Stimulated activated CD4-positive, alpha-beta T cell treated with anti-CD3 and anti-CD28 coated beads, Interleukin-12 subunit alpha, Interleukin-12 subunit beta, amount 100 ng/mL, for 4 hours (primary cell): ENCODE measurements at regions not wholly inside any gene's neighbourhood (a gene's known extent, or its start where the extent isn't known, plus 50 kb on each side); places are given as distances from the start of the nearest gene placed in this dataset.
"Not testable (repeated sequence)": the region's sequence is repeated elsewhere in the genome, so short reads cannot be mapped to it uniquely, and the experiment has no call there.

Experiments used
- DNase-seq: peaks from one replicate; pipeline ENCODE4 v3.0.0-alpha.2; 2020

DNA sequence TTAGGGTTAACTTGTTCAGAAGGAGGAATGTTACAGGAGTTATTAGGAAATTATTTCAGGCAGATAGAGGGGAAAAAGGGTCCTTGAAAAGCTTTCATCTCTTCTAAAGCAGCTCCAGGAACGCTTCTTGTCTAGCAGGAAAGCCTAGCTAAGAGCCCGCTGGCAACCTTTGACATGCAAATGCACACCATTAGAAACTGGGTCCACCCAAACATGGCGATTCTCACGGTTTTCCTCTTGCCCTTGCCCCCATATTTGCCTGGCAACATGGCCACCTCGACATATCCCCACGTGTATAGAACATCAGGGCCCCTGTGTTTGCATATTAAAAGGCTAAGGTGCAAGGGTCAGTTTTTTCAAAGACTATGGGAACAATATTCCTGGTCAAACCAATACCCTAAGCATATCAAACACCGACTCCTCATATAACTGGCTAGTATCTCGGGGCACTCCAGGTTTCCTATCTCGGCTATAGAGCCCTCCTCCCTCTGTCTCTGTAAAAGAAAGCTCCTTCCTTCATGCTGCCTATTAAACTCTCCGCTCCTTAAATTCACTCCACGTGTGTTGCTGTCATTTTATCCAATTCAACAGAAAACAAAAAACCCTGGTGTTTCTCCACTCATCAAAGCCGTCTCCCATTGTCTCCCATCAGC is 268.9 kb upstream of the HSFY2 start:
- DNase-seq = no peak

DNA sequence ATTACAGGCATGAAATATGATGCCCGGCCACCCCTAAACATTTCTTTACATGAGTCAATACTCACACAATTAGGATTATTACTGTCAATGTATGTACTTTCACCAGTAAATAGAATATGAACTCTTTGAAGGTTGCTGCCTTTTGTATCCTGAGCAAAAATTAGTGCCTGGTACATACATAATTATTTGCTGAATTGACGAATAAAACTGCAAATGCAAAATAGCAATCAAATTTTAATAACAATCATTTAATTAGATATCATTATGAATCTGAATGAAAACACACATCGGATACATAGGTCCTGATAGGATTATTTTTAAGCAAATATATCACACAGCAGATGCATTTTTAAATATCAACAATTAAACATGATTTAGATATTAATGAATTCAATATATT is 253.1 kb upstream of the HSFY2 start:
- DNase-seq = no peak

DNA sequence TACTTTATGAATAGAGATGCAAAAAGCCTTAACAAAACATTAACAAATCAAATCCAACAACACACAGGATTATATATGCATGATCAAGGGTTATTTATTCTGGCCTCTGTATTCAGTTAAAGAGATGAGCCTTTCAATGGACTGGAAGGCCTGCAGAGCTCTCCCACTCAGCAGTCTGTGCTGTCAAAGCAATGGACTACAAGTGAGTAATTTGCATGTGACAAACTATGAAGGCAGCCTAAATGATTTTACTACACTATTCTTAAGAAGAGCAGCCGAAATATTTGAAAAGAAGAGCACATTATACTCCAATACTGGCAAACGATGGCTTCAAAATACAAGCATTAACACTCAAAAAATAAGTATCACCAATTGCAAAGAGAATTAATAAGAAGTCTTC is 250.4 kb upstream of the HSFY2 start:
- DNase-seq = no peak

DNA sequence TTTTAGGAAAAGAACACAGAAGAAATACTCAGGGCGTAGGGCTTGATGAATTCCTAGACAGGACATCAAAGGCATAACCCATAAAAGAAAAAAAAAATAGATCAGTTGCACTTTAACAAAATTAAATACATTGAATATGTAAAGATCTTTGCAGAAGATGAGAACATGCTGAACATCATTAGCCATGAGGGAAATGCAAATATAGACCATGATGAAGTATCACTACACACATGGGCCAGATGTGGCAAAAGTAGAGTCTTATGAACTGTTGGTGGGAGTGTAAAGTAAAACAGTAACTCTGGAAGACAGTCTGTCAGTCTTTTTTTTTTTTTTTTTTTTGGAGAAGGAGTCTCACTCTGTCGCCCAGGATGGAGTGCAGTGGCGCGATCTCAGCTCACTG is 246.7 kb upstream of the HSFY2 start:
- no peak for DNase-seq

DNA sequence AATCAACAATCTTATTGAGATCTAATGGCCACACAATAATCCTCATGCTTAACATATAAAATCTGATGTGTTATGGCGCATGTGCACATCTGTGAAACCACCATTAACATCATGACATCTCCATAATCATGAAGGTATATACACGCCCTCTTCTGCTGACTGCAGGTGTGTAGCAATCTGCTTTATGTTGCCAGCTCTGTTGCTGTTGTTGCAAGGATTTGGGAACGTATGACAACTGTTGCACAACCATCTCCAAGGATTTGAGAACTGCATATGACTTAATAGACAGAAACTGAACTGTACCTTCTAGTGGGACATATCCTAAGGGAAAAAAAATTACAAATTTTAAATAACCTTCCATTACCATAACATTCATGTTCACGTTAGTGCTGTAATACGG is 243.5 kb upstream of the HSFY2 start:
- DNase-seq = no peak

DNA sequence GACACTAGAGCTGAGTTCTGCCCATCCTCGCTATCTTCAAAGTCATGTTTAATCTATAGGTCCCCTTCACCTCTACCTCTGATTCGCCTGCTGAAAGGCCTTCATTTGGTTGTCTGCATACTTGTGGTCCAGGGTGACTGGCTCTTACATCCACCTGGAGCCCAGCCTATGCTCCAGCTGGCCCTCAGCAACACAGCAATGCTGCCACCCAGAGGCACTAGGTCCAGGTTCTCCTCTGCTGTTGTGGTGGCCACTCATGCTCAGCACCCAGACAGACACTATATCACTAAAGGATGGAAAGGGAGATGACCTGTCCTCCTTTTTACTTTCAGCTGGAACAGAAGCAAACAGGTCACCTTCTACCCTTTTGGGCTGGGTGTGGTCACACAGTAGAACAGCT is 242.3 kb upstream of the HSFY2 start:
- no peak for DNase-seq

DNA sequence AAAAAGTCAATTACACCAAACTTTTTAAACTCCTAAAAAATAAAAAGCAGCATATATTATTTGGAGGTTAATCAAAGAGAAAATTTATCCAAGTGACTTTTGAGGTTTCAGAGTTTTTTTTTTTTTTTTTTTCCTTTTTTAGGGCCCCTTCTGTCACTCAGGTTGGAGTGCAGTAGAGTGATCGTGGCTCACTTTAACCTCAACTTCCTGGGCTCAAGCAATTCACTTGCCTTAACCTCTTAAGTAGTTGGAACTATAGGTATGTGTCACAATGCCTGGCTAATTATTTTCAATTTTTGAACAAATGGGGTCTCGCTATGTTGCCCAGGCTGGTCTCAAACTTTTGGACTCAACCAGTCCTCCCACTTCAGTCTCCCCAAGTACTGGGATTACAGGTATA is 241.7 kb upstream of the HSFY2 start:
- no peak for DNase-seq

DNA sequence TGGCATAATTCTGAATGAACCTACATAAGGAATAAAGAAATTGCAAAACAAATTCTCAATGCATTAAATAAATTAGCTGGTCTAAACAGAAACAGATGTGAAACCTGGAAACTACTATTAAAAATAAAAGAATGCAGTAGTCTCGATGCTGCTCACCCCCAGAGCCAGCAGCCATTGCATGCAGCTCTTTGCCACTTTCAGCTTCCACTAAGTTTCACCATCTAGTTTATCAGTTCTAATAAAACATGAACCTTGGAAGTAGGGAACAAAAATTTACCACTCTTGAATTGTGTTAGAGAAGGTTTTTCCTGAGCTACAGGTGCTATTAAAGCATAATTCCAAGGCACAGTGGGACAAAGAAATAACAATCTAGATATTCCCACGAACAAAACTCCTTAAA is 239.4 kb upstream of the HSFY2 start:
- DNase-seq = no peak

DNA sequence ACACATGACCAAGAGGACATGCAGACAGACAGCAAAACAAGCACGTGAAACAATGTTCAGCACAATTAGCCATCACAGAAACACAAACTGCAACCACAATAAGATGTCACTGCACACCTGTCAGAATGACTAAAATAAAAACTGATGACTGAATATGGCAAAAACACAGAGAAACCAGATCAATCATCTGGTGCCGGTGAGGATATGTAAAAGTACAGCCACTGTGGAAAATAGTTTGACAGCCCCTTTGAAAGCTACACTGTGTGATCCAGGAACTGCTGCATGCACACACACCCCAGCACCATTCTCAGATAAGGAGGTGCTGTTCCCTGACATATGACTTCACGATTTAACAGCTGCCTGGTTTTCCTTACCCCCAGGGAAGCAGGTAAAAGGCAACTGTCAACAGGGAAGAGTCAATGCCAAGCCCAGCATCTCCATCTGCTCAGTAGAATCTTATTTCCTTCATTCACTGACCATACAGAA is 238.1 kb upstream of the HSFY2 start:
- DNase-seq = no peak

DNA sequence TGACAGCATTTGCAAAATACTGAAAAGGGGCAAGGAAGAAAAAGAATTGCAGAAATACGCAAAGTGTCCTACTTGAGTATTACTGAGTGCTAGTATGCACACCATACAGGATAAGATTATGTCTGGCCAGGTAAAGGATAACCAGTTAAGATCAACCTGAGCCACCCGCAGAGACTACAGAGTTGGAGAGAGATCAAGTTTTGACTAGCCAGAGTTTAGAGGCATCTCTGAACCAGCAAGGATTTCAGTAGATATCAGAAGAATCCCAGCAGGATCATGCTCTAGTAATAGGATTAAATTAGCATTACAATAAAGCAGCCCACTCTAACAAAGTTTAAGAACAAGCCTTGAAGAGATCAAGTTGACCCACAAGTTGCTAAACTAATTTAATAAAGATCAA is 232.7 kb upstream of the HSFY2 start:
- no peak for DNase-seq

DNA sequence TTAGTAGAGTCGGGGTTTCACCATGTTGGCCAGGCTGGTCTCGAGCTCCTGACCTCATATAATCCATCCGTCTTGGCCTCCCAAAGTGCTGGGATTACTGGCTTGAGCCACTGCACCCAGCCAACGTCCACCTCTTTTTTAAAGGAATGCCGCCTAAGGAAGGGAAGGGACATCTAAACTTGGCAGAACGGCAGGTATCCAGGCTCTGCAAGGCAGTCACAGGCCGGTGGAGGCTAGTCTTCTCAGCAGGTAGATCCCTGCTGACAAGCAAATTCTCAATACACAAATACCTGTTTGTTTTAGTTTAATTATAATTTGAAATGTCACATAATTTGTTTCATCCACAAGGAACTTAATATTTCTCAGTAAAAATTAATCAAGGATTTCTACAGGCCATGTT is 232.0 kb upstream of the HSFY2 start:
- DNase-seq = no peak

DNA sequence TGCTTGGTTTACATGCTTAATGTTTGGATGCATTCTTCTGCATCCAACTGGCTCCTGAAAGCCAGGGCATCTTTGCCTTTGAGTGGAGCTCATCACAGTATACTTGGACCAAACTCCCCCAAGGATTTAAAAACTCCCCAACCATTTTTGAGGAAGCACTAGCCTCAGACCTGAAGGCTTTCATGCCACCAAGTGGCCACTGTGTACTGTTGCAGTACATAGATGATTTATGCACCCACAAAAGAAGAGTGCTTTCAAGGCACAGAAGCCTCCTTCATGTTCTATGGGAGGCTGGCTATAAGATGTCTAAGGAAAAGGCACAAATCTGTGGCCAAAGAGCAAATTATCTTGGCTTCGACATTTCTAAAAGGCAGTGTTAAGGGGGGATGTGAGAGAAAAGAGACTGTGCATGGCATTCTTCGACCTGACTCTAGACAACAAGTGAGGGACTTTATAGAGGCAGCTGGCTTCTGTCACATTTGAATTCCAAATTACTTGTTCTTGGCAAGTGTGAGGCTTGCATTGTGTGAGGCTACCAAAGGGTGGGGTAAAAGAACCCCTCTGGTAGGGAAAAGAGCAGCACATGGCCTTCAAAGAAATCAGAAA is 224.2 kb upstream of the HSFY2 start:
- DNase-seq = no peak

DNA sequence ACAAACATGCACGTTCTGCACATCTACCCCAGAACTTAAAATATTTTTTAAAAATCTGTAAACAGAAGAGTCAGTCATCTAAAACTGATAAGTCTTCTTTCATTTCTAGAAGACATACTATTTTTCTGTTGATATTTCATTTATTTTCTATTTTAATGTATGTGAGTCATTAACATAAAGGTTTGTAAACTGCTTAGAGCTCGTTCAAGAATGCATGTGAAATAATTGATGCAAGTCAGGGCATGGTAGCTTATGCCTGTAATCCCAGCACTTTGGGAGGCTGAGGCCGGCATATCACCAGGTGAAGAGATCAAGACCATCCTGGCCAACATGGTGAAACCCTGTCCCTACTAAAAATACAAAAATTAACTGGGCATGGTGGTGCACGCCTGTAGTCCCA is 219.9 kb upstream of the HSFY2 start:
- DNase-seq = no peak

DNA sequence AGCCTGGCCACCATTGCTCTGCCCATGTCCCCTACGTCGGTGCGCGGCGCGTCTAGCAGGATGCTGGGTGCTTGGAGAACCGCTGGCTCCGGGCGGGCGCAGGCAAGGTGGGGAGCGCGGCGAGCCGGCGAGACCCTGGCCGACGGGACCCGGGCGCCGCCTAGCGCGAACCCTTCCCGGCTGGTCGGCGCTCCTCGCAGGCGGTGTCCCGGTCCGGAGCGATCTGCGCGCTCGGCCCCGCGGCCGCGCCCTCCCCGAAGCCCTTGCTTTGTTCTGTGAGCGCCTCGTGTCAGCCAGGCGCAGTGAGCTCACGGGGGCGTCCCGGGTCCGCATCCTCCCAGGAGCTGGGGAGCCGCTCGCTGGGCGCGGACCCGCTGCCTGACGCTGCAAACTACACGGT is 219.1 kb upstream of the HSFY2 start:
- DNase-seq = not testable (repeated sequence)

DNA sequence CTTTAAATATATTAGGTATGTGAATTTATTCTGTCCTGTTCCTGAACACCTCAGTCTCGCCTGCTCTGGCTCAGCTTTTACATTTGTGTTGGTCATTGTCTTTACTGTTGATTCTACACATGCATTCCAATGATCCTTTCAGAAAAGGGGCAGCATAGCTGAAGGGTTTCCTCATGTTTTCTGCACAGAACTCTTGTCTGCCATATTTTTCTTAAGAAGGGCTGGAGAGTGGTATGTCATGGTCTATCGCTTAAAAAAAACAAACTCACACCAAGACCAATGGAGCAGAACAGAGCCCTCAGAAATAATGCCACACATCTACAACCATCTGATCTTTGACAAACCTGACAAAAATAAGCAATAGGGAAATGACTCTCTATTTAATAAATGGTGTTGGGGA is 215.8 kb upstream of the HSFY2 start:
- no peak for DNase-seq

DNA sequence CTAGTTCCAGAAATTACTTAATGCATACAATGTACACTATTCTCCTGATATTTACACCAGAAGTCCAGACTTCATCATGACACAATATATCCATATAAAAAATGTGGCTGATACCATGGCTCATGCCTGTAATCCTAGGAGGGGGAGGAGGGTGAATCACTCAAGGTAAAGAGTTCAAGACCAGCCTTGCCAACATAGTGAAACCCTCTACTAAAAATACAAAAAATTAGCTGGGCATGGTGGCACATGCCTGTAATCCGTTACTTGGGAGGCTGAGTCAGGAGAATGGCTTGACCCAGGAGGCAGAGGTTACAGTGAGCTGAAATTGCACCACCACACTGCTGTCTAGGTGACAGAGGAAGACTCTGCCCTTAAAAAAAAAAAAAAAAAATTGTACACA is 192.5 kb upstream of the HSFY2 start:
- no peak for DNase-seq

DNA sequence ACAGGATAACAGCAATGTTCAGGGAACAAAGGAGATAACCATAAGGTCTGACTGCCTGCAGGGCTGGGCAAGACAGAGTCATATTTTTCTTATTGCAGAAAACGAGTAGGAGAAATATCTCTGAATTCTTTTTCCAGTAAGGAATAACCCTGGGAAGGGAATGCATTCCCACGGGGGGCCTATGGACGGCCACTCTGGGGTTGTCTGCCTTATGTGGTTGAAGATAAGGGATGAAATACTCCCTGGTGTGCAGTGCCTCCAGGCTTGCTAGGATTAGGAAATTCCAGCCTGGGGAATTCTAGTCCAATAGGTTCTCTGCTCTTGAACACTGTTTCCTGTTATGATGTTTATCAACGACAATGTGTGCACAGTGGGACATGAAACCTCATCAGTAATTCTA is 185.3 kb upstream of the HSFY2 start:
- DNase-seq = no peak

DNA sequence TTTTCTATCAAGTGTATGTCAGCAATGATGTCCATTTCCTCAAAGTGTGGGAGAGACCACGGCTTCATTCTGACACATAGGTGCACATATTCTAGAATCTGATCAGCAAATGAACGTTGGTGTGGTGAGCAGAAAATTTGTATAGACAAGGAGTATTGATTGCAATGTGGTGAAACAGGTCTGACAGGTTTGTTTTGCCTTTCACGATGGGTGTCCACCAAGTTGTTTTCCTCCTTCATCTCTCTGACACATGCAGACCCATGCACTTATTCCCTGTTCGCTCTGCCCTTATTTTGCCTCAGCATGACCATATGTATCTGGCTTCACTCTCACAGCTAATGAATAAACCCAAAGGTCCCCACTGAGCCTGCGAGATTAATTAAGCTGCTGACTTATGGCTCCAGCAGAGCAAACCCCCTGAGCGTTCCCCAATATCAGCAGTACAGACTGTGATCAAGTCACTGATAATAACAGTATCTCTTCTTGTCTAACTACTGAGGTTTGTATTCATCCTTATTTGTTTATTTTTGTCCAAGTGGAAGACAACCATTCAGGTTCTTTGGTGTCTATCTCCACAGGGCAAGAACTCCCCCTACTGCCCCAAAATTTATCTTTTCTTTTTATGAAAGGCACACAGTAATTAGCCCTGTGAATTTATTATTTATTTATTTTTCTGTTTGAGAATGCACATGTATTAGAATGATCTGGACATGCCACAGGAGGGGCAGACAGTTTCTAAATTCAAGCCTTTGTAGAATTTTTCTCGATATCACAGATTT is 178.3 kb upstream of the HSFY2 start:
- DNase-seq = no peak

DNA sequence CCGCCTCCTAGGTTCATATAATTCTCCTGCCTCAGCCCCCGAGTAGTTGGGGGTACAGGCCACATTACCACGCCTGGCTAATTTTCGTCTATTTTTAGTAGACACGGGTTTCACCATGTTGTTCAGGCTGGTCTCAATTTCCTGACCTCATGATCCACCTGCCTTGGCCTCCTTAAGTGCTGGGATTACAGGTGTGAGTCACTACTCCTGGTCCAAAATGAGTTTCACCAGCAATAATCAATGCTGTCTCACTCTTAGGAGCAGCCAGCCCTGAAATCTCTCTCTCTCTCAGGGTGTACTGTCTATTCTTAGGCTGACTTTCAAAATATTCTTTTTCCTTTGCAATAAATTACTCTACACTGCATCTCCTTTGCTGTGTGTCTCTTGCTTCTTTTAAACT is 177.5 kb upstream of the HSFY2 start:
- DNase-seq = no peak

DNA sequence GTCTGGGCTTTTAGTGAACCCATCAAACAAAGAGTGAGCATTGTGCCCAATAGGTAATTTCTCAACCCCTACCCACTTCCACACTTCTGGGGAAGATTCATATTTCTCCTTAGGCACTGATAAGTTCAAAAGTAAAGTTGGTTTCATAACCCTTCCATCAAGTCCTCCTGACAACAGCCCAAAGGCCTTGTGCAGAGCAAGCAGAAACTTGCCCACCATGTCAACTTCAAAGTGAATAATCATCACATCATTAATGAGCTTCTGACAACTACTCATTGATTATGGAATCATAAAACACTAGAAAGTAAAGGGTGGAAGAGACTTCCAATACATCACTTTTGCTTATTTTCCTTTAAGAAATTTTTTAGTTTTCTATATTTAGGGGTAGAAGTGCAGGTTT is 163.3 kb upstream of the HSFY2 start:
- no peak for DNase-seq

DNA sequence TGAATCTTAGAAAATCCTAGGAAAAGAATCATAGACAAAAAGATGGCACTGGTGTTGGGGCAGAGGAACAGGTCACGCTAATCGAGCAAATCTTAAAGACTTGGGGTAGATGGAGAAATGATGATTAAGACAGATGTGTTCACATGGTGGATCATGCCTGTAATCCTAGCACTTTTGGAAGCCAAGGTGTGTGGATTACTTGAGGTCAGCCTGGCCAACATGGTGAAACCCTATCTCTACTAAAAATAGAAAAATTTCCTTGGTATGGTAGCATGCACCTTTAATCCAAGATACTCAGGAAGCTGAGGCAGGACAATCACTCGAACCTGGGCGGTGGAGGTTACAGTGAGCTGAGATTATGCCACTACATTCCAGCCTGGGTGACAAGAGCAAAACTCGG is 145.7 kb upstream of the HSFY2 start:
- no peak for DNase-seq

DNA sequence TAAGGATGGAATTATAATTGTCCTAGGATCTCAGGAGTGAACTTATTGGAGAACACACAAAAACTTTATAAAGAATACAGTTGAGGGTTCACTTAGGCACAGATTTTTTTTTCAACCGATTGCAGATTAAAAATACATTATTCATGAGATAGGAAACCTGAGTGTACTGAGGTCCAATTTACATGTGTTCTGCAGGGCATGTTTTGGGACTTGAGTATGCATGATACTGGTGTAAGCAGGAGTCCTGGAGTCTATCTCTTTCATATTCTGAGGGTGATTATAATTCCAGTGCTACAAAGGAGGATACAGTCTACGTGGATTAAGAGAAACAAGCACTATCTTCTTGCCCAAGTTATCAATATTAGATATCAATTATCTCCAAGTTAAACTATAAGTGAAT is 139.3 kb upstream of the HSFY2 start:
- no peak for DNase-seq

DNA sequence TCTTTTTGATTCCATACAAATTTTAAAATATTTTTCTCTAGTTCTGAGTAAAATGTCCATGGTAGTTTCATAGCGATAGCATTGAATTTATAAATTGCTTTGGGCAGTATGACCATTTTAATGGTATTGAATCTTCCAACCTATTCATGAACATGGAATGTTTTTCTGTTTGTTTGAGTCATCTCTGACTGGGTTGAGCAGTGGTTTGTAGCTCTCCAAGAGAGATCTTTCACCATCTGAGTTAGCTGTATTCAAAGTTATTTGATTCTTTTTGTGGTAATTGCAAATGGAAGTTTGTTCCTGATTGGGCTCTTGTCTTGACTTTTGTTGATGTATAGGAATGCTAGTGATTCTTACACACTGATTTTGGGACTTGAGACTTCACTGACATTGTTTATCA is 136.3 kb upstream of the HSFY2 start:
- DNase-seq = no peak

DNA sequence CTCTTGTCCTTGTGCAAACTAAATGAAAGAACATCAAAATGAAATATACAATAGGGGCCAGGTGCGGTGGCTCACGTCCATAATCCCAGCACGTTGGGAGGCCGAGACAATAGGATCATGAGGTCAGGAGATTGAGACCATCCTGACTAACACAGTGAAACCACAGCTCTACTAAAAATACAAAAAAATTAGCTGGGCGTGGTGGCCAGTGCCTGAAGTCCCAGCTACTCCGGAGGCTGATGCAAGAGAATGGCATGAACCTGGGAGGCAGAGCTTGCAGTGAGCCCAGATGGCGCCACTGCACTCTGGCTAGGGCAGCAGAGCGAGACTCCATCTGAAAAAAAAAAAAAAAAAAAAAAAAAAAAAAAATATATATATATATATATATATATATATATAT is 132.7 kb upstream of the HSFY2 start:
- DNase-seq = not testable (repeated sequence)
